B cell (primary cell): ENCODE measurements at regions not wholly inside any gene's neighbourhood (a gene's known extent, or its start where the extent isn't known, plus 50 kb on each side); places are given as distances from the start of the nearest gene placed in this dataset.

ENCODE experiments used
- ATAC-seq: fragments of 200-7000 bp; cut with Tn5 transposase; one replicate; pipeline ENCODE4 v1.10.0; 2021; ENCODE audit warnings: low read depth, mild to moderate bottlenecking, moderate number of reproducible peaks, moderate library complexity
- CTCF ChIA-PET: fragments of 350-600 bp; sonication (Branson Sonifier 250); formaldehyde crosslinking; loops from one replicate; lab custom pipeline; 2021; ENCODE audit warnings: antibody characterized with exemption, inconsistent platforms; lab: Charles Lee
- POLR2A ChIA-PET: fragments of 350-600 bp; sonication (Branson Sonifier 250); formaldehyde crosslinking; loops from one replicate; lab custom pipeline; 2021; ENCODE audit warnings: antibody characterized with exemption; lab: Charles Lee
- DNase-seq: peaks from one replicate; pipeline ENCODE4 v3.0.0; 2013
- H2AFZ ChIP-seq: 2 replicates; pipeline ENCODE4 v1.6.1; 2012; ENCODE audit warnings: mild to moderate bottlenecking, low read depth, low read length; ENCODE audit not compliant: insufficient read depth, poor library complexity, severe bottlenecking
- H3K27ac ChIP-seq, 2 donors: 1 replicate in 1 of 2; 2 replicates in 1 of 2; pipeline ENCODE4 v1.5.1; 2012 to 2013; ENCODE audit warnings: low read length in 2 of 2, mild to moderate bottlenecking in 2 of 2, moderate library complexity in 1 of 2
- H3K27me3 ChIP-seq, 4 experiments: fragments of 200-600 bp in 1 of 4; sonication (generic) in 1 of 4; replicated peaks in 1 of 4; 1 replicate in 2 of 4; 2 replicates in 2 of 4; pipeline versions ENCODE4 v1.6.1 to v1.7.0; 2013 to 2016; ENCODE audit warnings: low read length in 3 of 4, mild to moderate bottlenecking in 2 of 4, mixed read lengths in 1 of 4, moderate library complexity in 1 of 4; ENCODE audit not compliant: insufficient read depth in 4 of 4, control insufficient read depth in 3 of 4; ENCODE audit errors: control extremely low read depth in 1 of 4
- H3K36me3 ChIP-seq, 2 experiments: replicated peaks in 1 of 2; 1 replicate in 1 of 2; 2 replicates in 1 of 2; pipeline versions ENCODE4 v1.6.1 to v1.7.1; 2013; ENCODE audit warnings: low read length in 1 of 2; ENCODE audit not compliant: insufficient read depth in 2 of 2, control insufficient read depth in 1 of 2; ENCODE audit errors: control extremely low read depth in 1 of 2, extremely low read depth in 1 of 2
- H3K4me1 ChIP-seq, 2 donors: fragments of 200-600 bp in 1 of 2; sonication (generic) in 1 of 2; 1 replicate in 1 of 2; 2 replicates in 1 of 2; pipeline versions ENCODE4 v1.5.1 to v1.6.1; 2013 to 2017; ENCODE audit warnings: low read length in 2 of 2; ENCODE audit not compliant: control insufficient read depth in 2 of 2, insufficient read depth in 2 of 2
- H3K4me2 ChIP-seq: replicated peaks from 2 replicates; pipeline ENCODE3; 2012; ENCODE audit warnings: mild to moderate bottlenecking, low read depth, low read length; ENCODE audit not compliant: poor library complexity, severe bottlenecking
- H3K4me3 ChIP-seq, 5 experiments: fragments of 200-600 bp in 1 of 5; sonication (generic) in 1 of 5; 1 replicate in 3 of 5; 2 replicates in 2 of 5; pipeline versions ENCODE4 v1.5.1 to v1.7.0; 2011 to 2016; ENCODE audit warnings: low read length in 4 of 5, mild to moderate bottlenecking in 4 of 5, low read depth in 2 of 5, control low read depth in 1 of 5, moderate library complexity in 1 of 5; ENCODE audit not compliant: insufficient read depth in 1 of 5; ENCODE audit errors: control extremely low read depth in 1 of 5, extremely low read depth in 1 of 5
- H3K79me2 ChIP-seq: fragments of 200-600 bp; sonication (generic); one replicate; pipeline ENCODE4 v1.6.0; 2016; ENCODE audit warnings: low read length; ENCODE audit not compliant: control insufficient read depth, insufficient read depth
- H3K9ac ChIP-seq: fragments of 200-600 bp; sonication (generic); 2 replicates; pipeline ENCODE4 v1.6.1; 2017; ENCODE audit warnings: mild to moderate bottlenecking, low read length, moderate library complexity
- H3K9me3 ChIP-seq, 3 donors: one replicate each; pipeline versions ENCODE4 v1.6.1 to v1.7.1; 2013; ENCODE audit warnings: low read length in 2 of 3; ENCODE audit not compliant: control insufficient read depth in 2 of 3, insufficient read depth in 1 of 3; ENCODE audit errors: control extremely low read depth in 1 of 3
- H4K20me1 ChIP-seq: 2 replicates; pipeline ENCODE4 v1.6.0; 2012; ENCODE audit warnings: mild to moderate bottlenecking, low read length; ENCODE audit not compliant: insufficient read depth, control insufficient read depth, poor library complexity, severe bottlenecking
- H3K27ac Mint-ChIP-seq: one replicate; pipeline ENCODE4 v1.8.0; 2021; ENCODE audit warnings: mixed read lengths
- H3K27me3 Mint-ChIP-seq: one replicate; pipeline ENCODE4 v1.8.0; 2021; ENCODE audit warnings: mixed read lengths
- H3K4me1 Mint-ChIP-seq: one replicate; pipeline ENCODE4 v1.8.0; 2021; ENCODE audit warnings: mixed read lengths
- H3K4me3 Mint-ChIP-seq: one replicate; pipeline ENCODE4 v1.8.0; 2021; ENCODE audit warnings: mixed read lengths
- H3K9me3 Mint-ChIP-seq: one replicate; pipeline ENCODE4 v1.8.0; 2022; ENCODE audit warnings: mixed read lengths; ENCODE audit not compliant: insufficient read depth
- CTCF ChIP-seq: fragments of 200-600 bp; IDR thresholded peaks from one replicate; pipeline ENCODE4 v1.8.0; 2022; ENCODE audit warnings: antibody characterized with exemption, mild to moderate bottlenecking
- EZH2 ChIP-seq: IDR thresholded peaks from 2 replicates; pipeline ENCODE4 v1.6.1; 2012; ENCODE audit warnings: borderline replicate concordance, low read depth, mild to moderate bottlenecking, moderate library complexity, low read length; ENCODE audit not compliant: insufficient read depth, poor library complexity, severe bottlenecking
- WGBS: methylation state at CpG from one replicate; pipeline ENCODE4 v1.1.5; 2013; ENCODE audit warnings: missing lambda C conversion rate; ENCODE audit not compliant: insufficient coverage; 5-methylcytosine and 5-hydroxymethylcytosine counted together
- intact Hi-C: fragments of 100-400 bp; cut with micrococcal nuclease; formaldehyde crosslinking; loops from one replicate; pipeline ENCODE4 v1.10.0; 2022

GRCh38 chr21:31416465-31416864 lies 72.4 kb upstream of the TIAM1 start:
- ATAC-seq (no peak), DNase-seq (no peak)
- no peaks in the 10 kb centered on the region for H3K4me1 ChIP-seq
- WGBS = 100% methylated on average over 1 of the region's 2 CpGs
- no peak overlapping the region for H3K4me2 ChIP-seq
- intact Hi-C loops = no loop called here
- H3K27ac ChIP-seq = no peak overlapping the region
- H3K36me3 ChIP-seq = no peaks in the 10 kb centered on the region
- H2AFZ ChIP-seq = no peak overlapping the region
- Mint-ChIP-seq H3K4me1 (no peaks in the 10 kb centered on the region), H3K27me3 (no peaks in the 10 kb centered on the region), H3K4me3 (no peak overlapping the region), H3K9me3 (no peaks in the 10 kb centered on the region), H3K27ac (no peak overlapping the region)
- H3K9me3 ChIP-seq = peaks cover 0 to 5% (median 0%) of the 10 kb centered on the region in 3 donors
- no peak overlapping the region for H3K9ac ChIP-seq
- ChIA-PET CTCF (no interaction called here), POLR2A (no interaction called here)
- no peak overlapping the region for H3K4me3 ChIP-seq
- TF ChIP-seq EZH2 (no peak), CTCF (no peak)
- H4K20me1 ChIP-seq = no peaks in the 10 kb centered on the region
- H3K79me2 ChIP-seq = no peaks in the 10 kb centered on the region
- no peaks in the 10 kb centered on the region for H3K27me3 ChIP-seq

- no peak for DNase-seq
- ATAC-seq = no peak
- 90% methylated on average over 9 of the region's 12 CpGs for WGBS
- TF ChIP-seq CTCF (no peak), EZH2 (no peak)
- no peaks in the 10 kb centered on the region for H3K27me3 ChIP-seq
- no peak overlapping the region for H2AFZ ChIP-seq
- no peaks in the 10 kb centered on the region for H3K4me1 ChIP-seq
- intact Hi-C loops = no loop called here
- H4K20me1 ChIP-seq = no peaks in the 10 kb centered on the region
- H3K79me2 ChIP-seq = no peaks in the 10 kb centered on the region
- Mint-ChIP-seq H3K27ac (no peak overlapping the region), H3K27me3 (no peaks in the 10 kb centered on the region), H3K9me3 (no peaks in the 10 kb centered on the region), H3K4me3 (no peak overlapping the region), H3K4me1 (no peaks in the 10 kb centered on the region)
- H3K36me3 ChIP-seq = no peaks in the 10 kb centered on the region
- ChIA-PET CTCF (no interaction called here), POLR2A (no interaction called here)
- no peak overlapping the region for H3K4me2 ChIP-seq
- H3K27ac ChIP-seq = no peak overlapping the region
- H3K9ac ChIP-seq = no peak overlapping the region
- H3K4me3 ChIP-seq = no peak overlapping the region
- H3K9me3 ChIP-seq = peaks cover 0 to 3% (median 0%) of the 10 kb centered on the region in 3 donors
Observed at GRCh38 chr21:31414263-31415000, 70.4 kb upstream of the TIAM1 start.
